GM19455 (cell line): ENCODE measurements at regions not wholly inside any gene's neighbourhood (a gene's known extent, or its start where the extent isn't known, plus 50 kb on each side); places are given as distances from the start of the nearest gene placed in this dataset.

Experiments
- ATAC-seq: cut with Tn5 transposase; IDR thresholded peaks from one replicate; pipeline ENCODE4 v1.9.1; 2021; ENCODE audit not compliant: unreplicated experiment

- no peak for ATAC-seq
Observed at GRCh38 chr4:24637173-24637572, 52.8 kb upstream of the DHX15 start.

GRCh38 chr4:24638396-24638875, 54.1 kb upstream of the DHX15 start:
- no peak for ATAC-seq

- no peak for ATAC-seq
Observed at GRCh38 chr4:24639714-24640113, 55.4 kb upstream of the DHX15 start.

GRCh38 chr4:24640366-24640765, 56.0 kb upstream of the DHX15 start:
- ATAC-seq = no peak

GRCh38 chr4:24642981-24643547, 58.7 kb upstream of the DHX15 start:
- ATAC-seq = no peak

GRCh38 chr4:24643774-24644520, 59.6 kb upstream of the DHX15 start:
- no peak for ATAC-seq

- ATAC-seq = no peak
Observed at GRCh38 chr4:24644983-24645764, 60.8 kb upstream of the DHX15 start.

- ATAC-seq = no peak
Observed at GRCh38 chr4:24645765-24646550, 61.6 kb upstream of the DHX15 start.

- ATAC-seq = no peak
Observed at GRCh38 chr4:24646798-24647460, 62.6 kb upstream of the DHX15 start.

GRCh38 chr4:24650849-24651640, 66.7 kb upstream of the DHX15 start:
- no peak for ATAC-seq

GRCh38 chr4:24655326-24655725, 71.0 kb upstream of the DHX15 start:
- no peak for ATAC-seq

GRCh38 chr4:24655971-24656370, 71.6 kb upstream of the DHX15 start:
- no peak for ATAC-seq

GRCh38 chr4:24656906-24657305, 72.6 kb upstream of the DHX15 start:
- ATAC-seq = no peak

GRCh38 chr4:24657768-24658617, 73.6 kb upstream of the DHX15 start:
- ATAC-seq = peak; percentile 92

- ATAC-seq = no peak
Observed at GRCh38 chr4:24659241-24659961, 75.0 kb upstream of the DHX15 start.

GRCh38 chr4:24662056-24662455, 77.7 kb upstream of the DHX15 start:
- ATAC-seq = no peak

- no peak for ATAC-seq
Observed at GRCh38 chr4:24662542-24662941, 78.2 kb upstream of the DHX15 start.

GRCh38 chr4:24664956-24665355, 80.6 kb upstream of the DHX15 start:
- no peak for ATAC-seq
